Heart right ventricle (tissue), 16 donors: ENCODE measurements at regions not wholly inside any gene's neighbourhood (a gene's known extent, or its start where the extent isn't known, plus 50 kb on each side); places are given as distances from the start of the nearest gene placed in this dataset.

Experiments used
- ATAC-seq, 8 donors: fragments of 200-7000 bp; cut with Tn5 transposase; one replicate each; pipeline ENCODE4 v1.9.1; 2020; ENCODE audit warnings: mild to moderate bottlenecking in 8 of 8, moderate library complexity in 8 of 8, moderate number of reproducible peaks in 1 of 8
- DNase-seq, 2 donors: peaks; one replicate each; pipeline ENCODE4 v3.0.0-alpha.2; 2020
- H3K27ac ChIP-seq, 10 donors: fragments of 200-600 bp; sonication (generic) in 2 of 10; one replicate each; pipeline versions ENCODE4 v1.5.0 to v1.8.0; 2020 to 2022; ENCODE audit warnings: mild to moderate bottlenecking in 3 of 10
- H3K27me3 ChIP-seq, 7 donors: fragments of 200-600 bp; one replicate each; pipeline ENCODE4 v1.8.0; 2021 to 2022; ENCODE audit warnings: mild to moderate bottlenecking in 2 of 7
- H3K36me3 ChIP-seq, 9 donors: fragments of 200-600 bp; sonication (generic) in 1 of 9; one replicate each; pipeline versions ENCODE4 v1.5.0 to v1.8.0; 2020 to 2022; ENCODE audit warnings: mild to moderate bottlenecking in 2 of 9
- H3K4me1 ChIP-seq, 9 donors: fragments of 200-600 bp; sonication (generic) in 1 of 9; one replicate each; pipeline versions ENCODE4 v1.5.0 to v1.8.0; 2020 to 2022; ENCODE audit warnings: mild to moderate bottlenecking in 4 of 9
- H3K4me3 ChIP-seq, 10 donors: fragments of 200-600 bp; sonication (generic) in 2 of 10; one replicate each; pipeline versions ENCODE4 v1.5.0 to v1.8.0; 2020 to 2022; ENCODE audit warnings: mild to moderate bottlenecking in 7 of 10, moderate library complexity in 2 of 10
- H3K9me3 ChIP-seq, 11 donors: fragments of 200-600 bp in 10 of 11; sonication (generic) in 2 of 11; one replicate each; pipeline versions ENCODE4 v1.5.0 to v1.8.0; 2013 to 2022; ENCODE audit warnings: mild to moderate bottlenecking in 2 of 11, control low read depth in 1 of 11, moderate library complexity in 1 of 11
- CTCF ChIP-seq, 9 donors: fragments of 200-600 bp; sonication (generic) in 2 of 9; IDR thresholded peaks; one replicate each; pipeline versions ENCODE4 v1.5.0 to v1.8.0; 2021 to 2022; ENCODE audit warnings: antibody characterized with exemption in 9 of 9, mild to moderate bottlenecking in 5 of 9, moderate library complexity in 1 of 9
- whole genome bisulfite sequencing, 2 donors: extraction: QIAGEN DNeasy Blood & Tissue Kit; methylation state at CpG; one replicate each; pipeline ENCODE4 v1.1.7; 2013; ENCODE audit warnings: inconsistent platforms in 1 of 2; 5-methylcytosine and 5-hydroxymethylcytosine counted together
- intact Hi-C, 10 donors: fragments of 100-400 bp; cut with DNase I; formaldehyde crosslinking; loops; one replicate each; pipeline versions ENCODE4 v1.11.1 to v1.14.2; 2022
- donor health status: Arrhythmogenic right ventricular cardiomyopathy.
- donor health status: ischemic (EF 13 %, LVEDD 7.1; RV severe dilation, severe dysfunction).
- donor health status: healthy with polysubstance abuse.
- donor health status: DM: no; HTN: yes; CAD: no.
- donor health status: DM: no; HTN: no; CAD: no.
- donor health status: ischemic (EF 25% LVEDD 6.9; RV normal size, moderate dysfunction).
- donor health status: ischemic (EF 25% LVEDD 5.7; RV mildly dilated, moderate dysfunction).
- donor health status: healthy.
- donor health status: DM: yes; HTN: yes; CAD: no.
- donor health status: Ischemic cardiomyopathy.
- donor health status: ischemic (EF 35%, LVEDD 5.7; RV mildly dilated, moderate dysfunction).
- donor health status: nonischemic (EF 11% LVEDD 7.7; RV severe dilation, severe dysfunction).
- donor health status: DM: yes; HTN: yes; CAD: no.
- donor health status: PGD.
- donor health status: ischemic (EF 29% LVEDD 5.4; RV normal size, mild dysfunction).
- donor health status: nonischemic (EF 23%, LVEDD 6.1; RV moderate dilation, normal function).

DNA sequence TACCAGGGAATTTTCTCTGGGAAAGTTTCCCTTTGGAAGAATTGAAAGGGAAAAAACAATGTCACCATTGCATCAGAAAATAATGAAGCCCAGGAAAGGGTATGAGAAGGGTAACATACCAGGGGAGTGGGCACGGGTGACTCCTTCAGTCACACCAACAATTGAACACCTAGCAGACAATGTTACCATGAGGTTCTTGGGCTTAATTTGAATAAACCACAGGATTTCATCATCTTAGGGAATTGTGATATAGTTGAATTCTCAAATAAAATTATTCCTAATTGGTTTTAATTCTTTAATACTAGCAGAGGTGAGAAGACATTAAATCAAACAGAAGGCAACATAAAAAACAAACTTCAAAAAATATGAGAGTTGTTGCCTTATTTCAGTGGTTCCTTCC lies 73.7 kb upstream of the RREB1 start:
- peaks cover 0 to 6% (median 0%) of the 10 kb centered on the region in 7 donors for H3K27me3 ChIP-seq
- H3K4me3 ChIP-seq = no peak overlapping the region
- no peak for TF ChIP-seq CTCF (IDR thresholded peaks at IDR 0.05)
- 82 to 85% methylated on average over 1 of the region's 1 CpG for WGBS, 2 donors
- DNase-seq (no peak), ATAC-seq (no peak)
- intact Hi-C loops = no loop called here
- no peak overlapping the region for H3K27ac ChIP-seq
- H3K36me3 ChIP-seq = no peaks in the 10 kb centered on the region
- peaks cover 0 to 28% (median 0%) of the 10 kb centered on the region in 9 donors for H3K4me1 ChIP-seq
- H3K9me3 ChIP-seq = peaks cover 0 to 3% (median 0%) of the 10 kb centered on the region in 11 donors

- TF ChIP-seq CTCF (IDR thresholded peaks at IDR 0.05) = no peak
- no peak for ATAC-seq
Observed at GRCh38 chr6:7035837-7036249, 71.9 kb upstream of the RREB1 start.

GRCh38 chr6:7041511-7042026 lies 66.2 kb upstream of the RREB1 start:
- Histone ChIP-seq H3K27ac (peak overlapping the region in 1 of 10 donors; percentile 71), H3K4me3 (no peak overlapping the region), H3K36me3 (no peaks in the 10 kb centered on the region), H3K9me3 (no peaks in the 10 kb centered on the region), H3K27me3 (no peaks in the 10 kb centered on the region), H3K4me1 (peaks cover 0 to 21% (median 12%) of the 10 kb centered on the region in 9 donors)
- intact Hi-C loops = no loop called here
- 77 to 82% methylated on average over 3 of the region's 3 CpGs for WGBS, 2 donors
- no peak for TF ChIP-seq CTCF (IDR thresholded peaks at IDR 0.05)
- no peak for DNase-seq
- ATAC-seq = no peak

More at GRCh38 chr6:7035837-7036249, 71.9 kb upstream of the RREB1 start:
- H3K27me3 ChIP-seq = peaks cover 0 to 6% (median 0%) of the 10 kb centered on the region in 7 donors
- H3K4me3 ChIP-seq = no peak overlapping the region
- H3K36me3 ChIP-seq = no peaks in the 10 kb centered on the region
- DNase-seq = no peak
- intact Hi-C loops = no loop called here
- H3K4me1 ChIP-seq = peaks cover 0 to 28% (median 0%) of the 10 kb centered on the region in 9 donors
- H3K27ac ChIP-seq = no peak overlapping the region
- 57 to 65% methylated on average over 2 of the region's 2 CpGs for WGBS, 2 donors
- peaks cover 0 to 2% (median 0%) of the 10 kb centered on the region in 11 donors for H3K9me3 ChIP-seq

DNA sequence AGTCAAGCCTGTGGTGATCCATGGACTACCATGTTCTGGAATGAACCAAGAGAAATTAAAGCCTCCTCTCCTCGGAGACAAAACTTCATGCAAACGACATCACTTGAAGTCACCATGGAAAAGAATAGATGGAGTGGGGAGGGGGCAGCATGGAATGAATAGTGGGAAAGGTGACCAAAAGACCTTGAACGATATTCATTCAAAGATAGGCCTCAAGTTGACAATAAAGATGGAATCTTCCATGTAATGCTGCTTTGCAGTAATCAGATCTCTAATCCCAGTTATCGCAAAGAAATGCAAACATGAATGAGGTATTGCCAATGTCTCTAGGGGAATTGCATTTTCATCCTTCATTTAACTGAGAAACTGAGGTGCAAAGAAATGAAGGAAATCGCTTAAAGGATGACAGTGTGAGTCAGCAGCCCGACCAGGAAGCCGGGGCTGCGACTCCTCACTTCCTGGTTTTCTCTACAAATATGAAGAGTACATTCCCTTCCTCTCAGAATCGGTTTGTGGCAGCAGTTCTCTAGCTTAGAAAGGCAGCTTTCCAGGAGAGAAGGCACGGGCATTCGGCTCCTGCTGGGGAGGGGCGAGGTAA lies 65.6 kb upstream of the RREB1 start:
- Histone ChIP-seq H3K9me3 (no peaks in the 10 kb centered on the region), H3K4me1 (peaks cover 0 to 21% (median 12%) of the 10 kb centered on the region in 9 donors), H3K27ac (peak overlapping the region in 7 of 10 donors; percentile 14 to 73 (median 62)), H3K36me3 (no peaks in the 10 kb centered on the region), H3K27me3 (no peaks in the 10 kb centered on the region), H3K4me3 (no peak overlapping the region)
- DNase-seq = no peak
- 51 to 65% methylated on average over 12 of the region's 12 CpGs for WGBS, 2 donors
- peak in 6 of 8 donors; percentile 19 to 55 (median 28) for ATAC-seq
- intact Hi-C loops = no loop called here
- no peak for TF ChIP-seq CTCF (IDR thresholded peaks at IDR 0.05)
